Tibial nerve (tissue), 4 donors: ENCODE measurements at regions not wholly inside any gene's neighbourhood (a gene's known extent, or its start where the extent isn't known, plus 50 kb on each side); places are given as distances from the start of the nearest gene placed in this dataset.

Experiments used
- EP300 ChIP-seq, 2 donors: sonication (generic); formaldehyde crosslinking; IDR thresholded peaks; one replicate each; pipeline ENCODE4 v1.6.1; 2017; ENCODE audit warnings: antibody characterized with exemption in 2 of 2, mild to moderate bottlenecking in 1 of 2
- POLR2A ChIP-seq, 2 donors: fragments of 450-650 bp; IDR thresholded peaks; one replicate each; pipeline ENCODE4 v1.6.1; 2017; ENCODE audit warnings: antibody characterized with exemption in 2 of 2, mild to moderate bottlenecking in 2 of 2, moderate library complexity in 2 of 2
- TF ChIP-seq, protein P1 (sequence below), 5 experiments: fragments of 200-600 bp in 3 of 5; fragments of 450-650 bp in 2 of 5; sonication (generic) in 3 of 5; IDR thresholded peaks; one replicate each; pipeline ENCODE4 v1.5.1; 2016 to 2019; ENCODE audit warnings: antibody characterized with exemption in 5 of 5, mild to moderate bottlenecking in 3 of 5, moderate library complexity in 2 of 5

DNA sequence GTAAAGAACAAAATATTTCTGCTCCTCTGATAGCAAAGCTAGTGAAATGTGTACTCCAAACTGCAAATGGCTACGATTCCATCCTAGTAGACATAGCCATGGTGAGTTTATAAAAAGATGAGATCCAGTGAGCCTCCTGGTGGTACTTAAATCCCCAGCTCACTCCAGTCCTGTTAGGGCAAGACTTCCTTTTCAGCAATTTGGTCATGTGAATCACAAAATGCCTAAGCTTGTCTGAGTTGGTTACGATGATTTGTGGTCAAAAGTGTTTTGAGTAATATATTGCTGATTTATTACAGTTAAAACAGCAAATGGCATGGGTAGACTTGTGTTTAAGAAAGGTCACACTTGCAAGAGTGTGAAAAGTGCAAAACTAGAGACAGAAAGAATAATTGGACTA, 102.7 kb upstream of the NAV3 start:
- TF ChIP-seq, protein P1, sequence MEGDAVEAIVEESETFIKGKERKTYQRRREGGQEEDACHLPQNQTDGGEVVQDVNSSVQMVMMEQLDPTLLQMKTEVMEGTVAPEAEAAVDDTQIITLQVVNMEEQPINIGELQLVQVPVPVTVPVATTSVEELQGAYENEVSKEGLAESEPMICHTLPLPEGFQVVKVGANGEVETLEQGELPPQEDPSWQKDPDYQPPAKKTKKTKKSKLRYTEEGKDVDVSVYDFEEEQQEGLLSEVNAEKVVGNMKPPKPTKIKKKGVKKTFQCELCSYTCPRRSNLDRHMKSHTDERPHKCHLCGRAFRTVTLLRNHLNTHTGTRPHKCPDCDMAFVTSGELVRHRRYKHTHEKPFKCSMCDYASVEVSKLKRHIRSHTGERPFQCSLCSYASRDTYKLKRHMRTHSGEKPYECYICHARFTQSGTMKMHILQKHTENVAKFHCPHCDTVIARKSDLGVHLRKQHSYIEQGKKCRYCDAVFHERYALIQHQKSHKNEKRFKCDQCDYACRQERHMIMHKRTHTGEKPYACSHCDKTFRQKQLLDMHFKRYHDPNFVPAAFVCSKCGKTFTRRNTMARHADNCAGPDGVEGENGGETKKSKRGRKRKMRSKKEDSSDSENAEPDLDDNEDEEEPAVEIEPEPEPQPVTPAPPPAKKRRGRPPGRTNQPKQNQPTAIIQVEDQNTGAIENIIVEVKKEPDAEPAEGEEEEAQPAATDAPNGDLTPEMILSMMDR (IDR thresholded peaks at IDR 0.05) = no peak
- no peak for TF ChIP-seq EP300 (IDR thresholded peaks at IDR 0.05)
- no peak for TF ChIP-seq POLR2A (IDR thresholded peaks at IDR 0.05)
